HCT116 (cell line): ENCODE measurements at regions not wholly inside any gene's neighbourhood (a gene's known extent, or its start where the extent isn't known, plus 50 kb on each side); places are given as distances from the start of the nearest gene placed in this dataset.

Experiments used
- ATAC-seq: fragments of 200-7000 bp; cut with Tn5 transposase; 2 replicates; pipeline ENCODE4 v1.9.1; 2020; ENCODE audit warnings: mild to moderate bottlenecking, moderate library complexity
- BruUV-seq: library from RNA; stranded (reverse); fragments of 400-500 nt; replicated peaks from 2 replicates; lab custom pipeline; 2021; lab: Mats Ljungman, UMichigan
- CTCF ChIA-PET: fragments of 300-600 bp; sonication (Branson Sonifier 250); formaldehyde crosslinking; loops from one replicate; lab custom pipeline; 2021; ENCODE audit warnings: antibody characterized with exemption; lab: Charles Lee
- POLR2A ChIA-PET: fragments of 300-600, 350-600 bp; sonication (Branson Sonifier 250); formaldehyde crosslinking; loops from one replicate; lab custom pipeline; 2021; ENCODE audit warnings: antibody characterized with exemption; lab: Charles Lee
- RAD21 ChIA-PET, 2 experiments: fragments of 300-600 bp; sonication (Branson Sonifier 250); formaldehyde crosslinking; loops; one replicate each; lab custom pipeline; 2023; ENCODE audit warnings: low total read pairs in 2 of 2; ENCODE audit not compliant: uncharacterized antibody in 2 of 2, unreplicated experiment in 2 of 2, low non-redundant PET in 1 of 2; lab: Charles Lee
- DNase-seq: peaks from one replicate; pipeline ENCODE4 v3.0.0-alpha.2; 2010; ENCODE audit warnings: low read depth, low spot score
- H2AFZ ChIP-seq: fragments of 200-600 bp; shearing (Covaris generic), sonication (generic); 2 replicates; pipeline ENCODE4 v1.6.1; 2017; ENCODE audit warnings: low read depth, mixed run types, mixed read lengths, antibody characterized with exemption, low read length; ENCODE audit not compliant: poor library complexity, severe bottlenecking
- H3K27ac ChIP-seq: 2 replicates; pipeline ENCODE4 v1.5.1; 2012; ENCODE audit warnings: low read depth, low read length
- H3K27me3 ChIP-seq: fragments of 200-600 bp; sonication (generic); 2 replicates; pipeline ENCODE4 v1.6.1; 2016; ENCODE audit warnings: mixed run types, low read length, mixed read lengths; ENCODE audit not compliant: insufficient read depth
- H3K36me3 ChIP-seq, 2 experiments: fragments of 200-500 bp in 1 of 2; fragments of 200-600 bp in 1 of 2; sonication (Bioruptor generic) in 1 of 2; sonication (generic) in 1 of 2; 2 replicates each; pipeline versions ENCODE4 v1.5.1 to v1.6.1; 2014 to 2016; ENCODE audit warnings: low read length in 2 of 2, inconsistent platforms in 1 of 2, mixed read lengths in 1 of 2, mixed run types in 1 of 2; ENCODE audit not compliant: insufficient read depth in 2 of 2, control insufficient read depth in 1 of 2
- H3K4me1 ChIP-seq, 2 experiments: fragments of 200-600 bp in 1 of 2; sonication (generic) in 1 of 2; 2 replicates each; pipeline versions ENCODE4 v1.5.1 to v1.6.1; 2012 to 2017; ENCODE audit warnings: low read length in 2 of 2, inconsistent platforms in 1 of 2, mild to moderate bottlenecking in 1 of 2, mixed read lengths in 1 of 2, mixed run types in 1 of 2, moderate library complexity in 1 of 2; ENCODE audit not compliant: insufficient read depth in 2 of 2, control insufficient read depth in 1 of 2
- H3K4me2 ChIP-seq: fragments of 200-600 bp; sonication (generic); 2 replicates; pipeline ENCODE4 v1.6.1; 2017; ENCODE audit warnings: mixed run types, low read length, mixed read lengths
- H3K4me3 ChIP-seq, 2 experiments: fragments of 200-600 bp in 1 of 2; sonication (generic) in 1 of 2; replicated peaks in 1 of 2; 2 replicates each; pipeline ENCODE4 v1.5.1; 2011 to 2016; ENCODE audit warnings: low read length in 2 of 2, control low read depth in 1 of 2, low read depth in 1 of 2, mild to moderate bottlenecking in 1 of 2, mixed read lengths in 1 of 2, mixed run types in 1 of 2
- H3K79me2 ChIP-seq: fragments of 200-600 bp; sonication (generic); 2 replicates; pipeline ENCODE4 v1.6.1; 2017; ENCODE audit warnings: mild to moderate bottlenecking, mixed run types, low read length, moderate library complexity, mixed read lengths; ENCODE audit not compliant: insufficient read depth
- H3K9ac ChIP-seq: fragments of 200-600 bp; sonication (generic); 2 replicates; pipeline ENCODE4 v1.6.1; 2016; ENCODE audit warnings: low read length, mixed read lengths
- H3K9me2 ChIP-seq: fragments of 200-600 bp; sonication (generic), shearing (Covaris generic); 2 replicates; pipeline ENCODE4 v1.6.1; 2017; ENCODE audit warnings: mixed run types, mild to moderate bottlenecking, moderate library complexity; ENCODE audit not compliant: insufficient read depth
- H3K9me3 ChIP-seq, 2 experiments: fragments of 200-500 bp in 1 of 2; fragments of 200-600 bp in 1 of 2; sonication (Bioruptor generic) in 1 of 2; sonication (generic) in 1 of 2; 2 replicates each; pipeline ENCODE4 v1.6.1; 2014 to 2017; ENCODE audit warnings: low read length in 2 of 2, mixed read lengths in 2 of 2, inconsistent platforms in 1 of 2, low read depth in 1 of 2, mild to moderate bottlenecking in 1 of 2, mixed run types in 1 of 2, moderate library complexity in 1 of 2; ENCODE audit not compliant: control insufficient read depth in 1 of 2, insufficient read depth in 1 of 2
- H4K20me1 ChIP-seq: fragments of 200-600 bp; sonication (generic), shearing (Covaris generic); 2 replicates; pipeline ENCODE4 v1.6.1; 2017; ENCODE audit warnings: mixed run types, mild to moderate bottlenecking, moderate library complexity; ENCODE audit not compliant: insufficient read depth
- CTCF ChIP-seq, 3 experiments: fragments of 200-600 bp in 1 of 3; sonication (generic) in 1 of 3; IDR thresholded peaks in 2 of 3; conservative IDR thresholded peaks in 1 of 3; 2 replicates each; pipeline ENCODE4 v1.5.1; 2012 to 2017; ENCODE audit warnings: low read depth in 2 of 3, low read length in 2 of 3, antibody characterized with exemption in 1 of 3, borderline replicate concordance in 1 of 3, control low read depth in 1 of 3, mild to moderate bottlenecking in 1 of 3, mixed read lengths in 1 of 3, mixed run types in 1 of 3, moderate library complexity in 1 of 3; ENCODE audit not compliant: insufficient read depth in 1 of 3
- EZH2phosphoT487 ChIP-seq: fragments of 200-600 bp; IDR thresholded peaks from 2 replicates; pipeline ENCODE4 v1.6.1; 2018; ENCODE audit warnings: antibody characterized with exemption, borderline replicate concordance
- FOSL1 ChIP-seq: IDR thresholded peaks from 2 replicates; pipeline ENCODE4 v1.6.1; 2012; ENCODE audit warnings: low read depth
- POLR2AphosphoS5 ChIP-seq: IDR thresholded peaks from 2 replicates; pipeline ENCODE4 v1.6.1; 2011; ENCODE audit warnings: mild to moderate bottlenecking, low read depth, low read length, moderate library complexity
- REST ChIP-seq: IDR thresholded peaks from 2 replicates; pipeline ENCODE4 v1.6.1; 2012; ENCODE audit warnings: low read depth
- SIN3A ChIP-seq: IDR thresholded peaks from 2 replicates; pipeline ENCODE4 v1.6.1; 2012; ENCODE audit warnings: low read depth
- SRF ChIP-seq: IDR thresholded peaks from 2 replicates; pipeline ENCODE4 v1.6.1; 2012; ENCODE audit warnings: low read depth
- ZNF274 ChIP-seq: fragments of 200-500 bp; sonication (Bioruptor generic); IDR thresholded peaks from 2 replicates; pipeline ENCODE4 v1.6.1; 2014; ENCODE audit warnings: mild to moderate bottlenecking, low read depth, low read length, inconsistent platforms
- intact Hi-C: fragments of 100-400 bp; cut with micrococcal nuclease; formaldehyde crosslinking; loops from 2 replicates; pipeline ENCODE4 v1.10.0; 2022

- TF ChIP-seq FOSL1 (no peak), EZH2phosphoT487 (no peak), POLR2AphosphoS5 (no peak), SIN3A (no peak), CTCF (IDR thresholded peaks at IDR 0.05 in 2 of 3, conservative IDR thresholded peaks at IDR 0.05 in 1 of 3; ENCODE audit: borderline replicate concordance in 1 of 3, insufficient read depth in 1 of 3, low read depth in 2 of 3, low read length in 2 of 3) (no peak), SRF (no peak), REST (no peak), ZNF274 (no peak)
- RAD21 ChIA-PET, result no interaction called here
- H3K4me2 ChIP-seq, result no peak overlapping the region
- H3K9me2 ChIP-seq, result no peaks in the 10 kb centered on the region
- no peaks in the 10 kb centered on the region for H3K4me1 ChIP-seq
- no peaks in the 10 kb centered on the region for H3K36me3 ChIP-seq
- DNase-seq (no peak), ATAC-seq (no peak)
- intact Hi-C loops, result no loop called here
- no TSS peak for BruUV-seq
- no peaks in the 10 kb centered on the region for H3K27me3 ChIP-seq
- H3K27ac ChIP-seq, result no peak overlapping the region
- POLR2A ChIA-PET, result no interaction called here
- no peak overlapping the region for H2AFZ ChIP-seq
- no peak overlapping the region for H3K4me3 ChIP-seq
- CTCF ChIA-PET, result no interaction called here
- H4K20me1 ChIP-seq, result no peaks in the 10 kb centered on the region
- H3K9me3 ChIP-seq, result no peaks in the 10 kb centered on the region
- H3K9ac ChIP-seq, result no peak overlapping the region
- no peaks in the 10 kb centered on the region for H3K79me2 ChIP-seq
Measured at GRCh38 chr16:76955629-76956028, 235.4 kb upstream of the MON1B start.
